ENCODE measurements at regions not wholly inside any gene's neighbourhood (a gene's known extent, or its start where the extent isn't known, plus 50 kb on each side); places are given as distances from the start of the nearest gene placed in this dataset.
"Not testable (repeated sequence)": the region's sequence is repeated elsewhere in the genome, so short reads cannot be mapped to it uniquely, and the experiment has no call there.

DNA sequence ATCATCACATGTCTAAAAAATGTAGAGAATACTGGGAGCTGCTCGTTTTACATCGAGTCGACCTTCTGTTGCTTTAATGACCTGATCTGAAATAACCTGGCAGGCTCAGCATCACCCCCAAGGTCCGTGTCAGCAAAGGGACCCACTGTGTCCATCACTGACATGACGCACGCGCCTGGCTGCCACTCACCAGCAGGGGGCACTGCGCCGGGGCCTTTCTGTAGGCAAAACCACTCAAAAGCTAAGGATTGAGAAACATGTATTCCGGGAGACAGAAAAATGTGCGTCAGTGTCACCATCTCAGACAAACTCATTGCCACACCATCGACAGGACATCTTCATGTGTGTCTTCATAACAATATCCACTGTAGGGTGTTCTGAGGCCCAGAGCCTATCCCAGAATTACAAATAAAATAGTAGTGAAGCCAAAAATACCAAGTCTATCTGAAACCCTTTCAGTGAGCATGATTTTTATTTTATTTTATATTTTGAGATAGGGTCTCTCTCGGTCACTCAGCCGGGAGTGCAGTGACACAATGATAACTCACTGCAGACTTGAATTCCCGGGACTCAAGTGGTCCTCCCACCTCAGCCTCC, 130.3 kb upstream of the LSM14A start:
- DNase-seq: peak; percentile 40 to 76

DNA sequence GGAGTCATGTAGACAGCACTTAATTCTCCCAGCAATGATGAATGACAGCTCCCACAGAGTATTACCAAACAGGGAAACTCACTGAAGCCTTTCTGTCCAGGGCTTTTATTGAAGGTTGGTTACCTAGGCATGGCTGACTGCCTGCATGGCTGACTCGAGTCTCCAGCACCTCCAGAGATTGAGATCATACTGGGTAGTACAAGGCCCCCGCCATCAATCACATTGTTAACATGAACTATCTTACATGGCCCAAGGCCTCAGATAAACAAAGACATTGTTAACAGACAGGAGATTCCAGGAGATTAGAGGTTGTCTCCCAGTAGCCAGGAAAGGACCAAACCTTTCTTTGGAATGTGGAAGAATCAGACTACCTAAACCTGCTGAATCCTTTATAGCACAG, 128.3 kb upstream of the LSM14A start:
- no peak for DNase-seq

DNA sequence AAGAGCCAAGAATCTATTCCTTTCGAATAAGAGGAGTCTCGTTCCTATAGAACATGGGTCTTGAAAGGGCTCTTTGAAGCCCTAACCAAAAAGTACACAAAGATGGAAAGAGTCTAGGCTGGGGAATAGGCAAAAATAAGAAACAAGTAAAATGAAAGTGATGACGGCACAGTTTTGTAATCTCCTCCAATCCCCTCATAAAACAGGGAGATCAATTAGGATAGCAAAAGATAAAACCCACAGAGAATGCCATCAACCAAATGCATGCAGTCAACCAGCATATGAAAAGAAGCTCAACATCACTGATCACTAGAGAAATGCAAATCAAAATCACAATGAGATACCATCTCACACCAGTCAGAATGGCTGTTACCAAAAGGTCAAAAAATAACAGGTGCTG, 122.4 kb upstream of the LSM14A start:
- DNase-seq: no peak

DNA sequence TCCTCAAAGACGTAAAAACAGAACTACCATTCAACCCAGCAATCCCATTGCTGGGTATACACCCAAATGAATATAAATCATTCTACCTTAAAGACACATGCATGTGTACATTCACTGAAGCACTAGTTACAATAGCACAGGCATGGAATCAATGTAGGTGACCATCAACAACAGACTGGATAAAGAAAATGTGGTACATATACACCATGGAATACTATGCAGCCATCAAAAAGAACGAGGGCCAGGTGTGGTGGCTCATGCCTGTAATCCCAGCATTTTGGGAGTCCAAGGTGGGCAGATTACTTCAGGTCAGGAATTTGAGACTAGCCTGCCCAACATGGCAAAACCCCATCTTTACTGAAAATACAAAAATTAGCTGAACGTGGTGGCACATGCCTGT, 121.9 kb upstream of the LSM14A start:
- DNase-seq: not testable (repeated sequence)

DNA sequence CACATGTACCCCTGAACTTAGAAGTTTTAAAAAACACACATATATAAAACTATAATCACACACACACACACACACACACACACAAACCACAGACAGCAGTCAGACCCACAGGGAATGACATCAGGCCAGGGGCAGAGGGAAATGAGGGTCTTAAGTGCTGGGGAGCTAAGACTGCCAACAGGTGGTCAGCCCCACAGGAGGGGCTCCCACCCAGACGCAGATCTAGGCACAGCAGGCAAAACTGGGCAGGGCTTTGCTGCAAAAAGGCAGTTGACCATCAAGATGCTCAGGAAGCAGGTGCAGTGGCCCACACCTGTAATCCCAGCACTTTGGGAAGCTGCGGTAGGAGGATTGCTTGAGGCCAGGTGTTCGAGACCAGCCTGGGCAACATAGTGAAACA, 121.0 kb upstream of the LSM14A start:
- no peak for DNase-seq

DNA sequence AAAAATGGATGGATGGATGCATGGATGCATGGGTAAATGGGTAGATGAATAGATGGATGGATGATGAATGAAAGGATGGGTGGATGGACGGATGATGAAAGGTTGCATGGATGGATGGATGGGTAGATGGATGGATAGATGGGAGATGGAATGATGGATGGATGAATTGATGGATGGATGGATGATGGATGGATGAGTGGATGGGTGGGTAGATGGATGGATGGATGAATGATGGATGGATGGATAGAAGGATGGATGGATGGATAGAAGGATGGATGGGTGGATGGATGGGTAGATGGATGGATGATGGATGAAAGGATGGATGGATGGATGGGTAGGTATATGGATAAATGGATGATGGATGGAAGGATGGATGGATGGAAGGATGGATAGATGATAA, 115.1 kb upstream of the LSM14A start:
- DNase-seq: no peak

DNA sequence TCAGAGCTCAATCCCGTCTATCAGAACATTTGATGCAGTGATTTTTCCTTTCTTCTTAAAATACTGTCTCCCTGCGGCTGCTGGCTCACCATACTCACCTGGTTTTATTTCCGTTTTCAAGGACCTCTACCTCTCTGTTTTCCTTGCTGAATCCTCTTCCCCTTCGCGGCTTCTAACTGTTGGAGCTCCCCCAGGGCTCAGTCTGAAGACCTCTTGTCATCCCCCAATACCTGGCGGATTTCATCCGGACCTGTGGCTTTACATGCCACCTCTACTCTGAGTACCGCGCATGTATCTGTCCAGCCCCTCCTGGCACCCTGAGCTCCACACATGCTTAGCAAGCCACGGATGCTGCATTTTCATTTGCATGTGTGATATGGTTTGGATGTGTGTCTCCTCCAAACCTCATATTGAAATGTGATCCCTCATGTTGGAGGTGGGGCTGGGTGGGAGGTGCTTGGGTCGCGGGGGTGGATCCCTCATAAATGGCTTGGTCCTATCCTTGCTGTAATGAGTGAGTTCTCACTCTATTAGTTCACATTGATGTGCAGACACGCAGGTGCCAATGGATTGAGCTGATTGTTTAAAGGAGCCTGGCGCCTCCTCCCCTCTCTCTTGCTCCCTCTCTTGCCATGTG, 106.2 kb upstream of the LSM14A start:
- DNase-seq: peak; percentile 71 to 80

DNA sequence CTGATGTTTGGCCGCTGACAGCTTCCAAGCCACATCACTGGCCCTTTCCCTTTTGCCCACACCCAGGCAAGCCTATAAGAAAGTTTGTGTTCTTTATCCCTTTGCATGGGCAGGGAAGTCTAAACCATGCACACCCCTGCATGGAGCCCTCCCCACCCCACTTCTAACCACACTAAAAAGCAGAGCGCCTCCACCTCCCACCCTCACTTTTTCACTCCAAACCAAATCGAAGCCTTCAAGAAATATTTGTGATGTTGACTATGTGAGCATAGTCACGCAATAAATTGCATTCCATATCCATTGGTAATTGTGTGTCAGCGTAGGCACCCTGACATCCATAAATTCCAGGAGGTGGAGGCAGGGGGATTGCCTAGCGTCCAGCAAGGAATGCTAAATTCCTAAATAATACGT, 104.4 kb upstream of the LSM14A start:
- no peak for DNase-seq

DNA sequence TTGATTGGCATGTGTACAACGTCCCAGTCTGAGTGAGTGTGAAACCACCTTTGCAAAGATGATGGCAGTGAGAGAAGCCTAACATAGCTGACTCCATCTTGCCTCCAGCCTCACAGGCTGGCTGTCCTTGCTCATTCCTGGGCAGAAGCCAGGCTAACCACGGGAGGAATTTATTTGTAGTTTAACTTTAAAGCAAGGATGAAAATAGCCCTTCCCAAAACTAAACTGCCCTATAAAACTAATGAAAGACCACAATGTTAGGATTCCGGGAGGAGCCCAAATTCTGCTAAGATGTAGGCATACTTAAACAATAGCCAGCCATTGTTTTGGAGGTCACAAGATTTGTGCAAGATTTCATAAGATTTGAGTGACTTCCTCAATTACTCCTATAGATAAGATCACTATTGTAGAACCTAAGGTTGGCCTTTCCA, 96.6 kb upstream of the LSM14A start:
- DNase-seq: no peak

DNA sequence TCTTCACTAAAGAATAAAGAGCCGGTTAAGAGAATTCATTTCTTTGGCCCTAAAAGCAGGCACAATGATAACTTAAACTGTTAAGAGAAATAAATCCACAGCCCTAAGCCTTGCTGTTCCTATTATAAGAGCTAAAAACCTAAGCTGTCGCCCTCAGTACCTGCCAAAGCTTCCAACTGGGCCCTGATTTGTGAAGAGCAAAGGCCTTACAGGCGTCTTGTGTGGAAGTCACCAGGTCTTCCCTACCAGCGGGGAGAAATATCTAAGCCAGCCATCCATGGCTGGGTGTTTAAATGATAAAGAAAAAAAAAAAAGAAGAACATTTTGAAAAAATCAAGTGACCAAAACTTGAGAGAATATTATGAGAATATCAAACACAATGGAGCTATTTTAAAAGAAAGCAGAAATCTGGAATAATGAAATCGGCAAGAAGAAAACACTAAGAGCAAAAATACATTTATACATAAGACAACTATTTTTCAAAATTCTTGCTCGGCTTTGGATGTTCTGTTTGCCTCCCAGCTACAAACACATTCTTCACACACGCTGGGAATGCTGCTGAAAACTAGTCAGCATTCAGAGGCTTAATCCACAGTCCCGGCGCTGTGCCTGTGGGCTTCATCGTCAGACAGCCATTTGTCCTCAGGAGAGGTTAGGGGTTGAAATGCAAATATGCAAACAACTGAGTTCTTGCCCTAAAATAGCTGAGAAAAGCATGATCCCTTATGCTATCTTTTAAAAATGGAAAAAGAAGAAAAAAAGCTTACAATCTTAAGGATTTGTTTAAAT, 89.8 kb upstream of the LSM14A start:
- no peak for DNase-seq

DNA sequence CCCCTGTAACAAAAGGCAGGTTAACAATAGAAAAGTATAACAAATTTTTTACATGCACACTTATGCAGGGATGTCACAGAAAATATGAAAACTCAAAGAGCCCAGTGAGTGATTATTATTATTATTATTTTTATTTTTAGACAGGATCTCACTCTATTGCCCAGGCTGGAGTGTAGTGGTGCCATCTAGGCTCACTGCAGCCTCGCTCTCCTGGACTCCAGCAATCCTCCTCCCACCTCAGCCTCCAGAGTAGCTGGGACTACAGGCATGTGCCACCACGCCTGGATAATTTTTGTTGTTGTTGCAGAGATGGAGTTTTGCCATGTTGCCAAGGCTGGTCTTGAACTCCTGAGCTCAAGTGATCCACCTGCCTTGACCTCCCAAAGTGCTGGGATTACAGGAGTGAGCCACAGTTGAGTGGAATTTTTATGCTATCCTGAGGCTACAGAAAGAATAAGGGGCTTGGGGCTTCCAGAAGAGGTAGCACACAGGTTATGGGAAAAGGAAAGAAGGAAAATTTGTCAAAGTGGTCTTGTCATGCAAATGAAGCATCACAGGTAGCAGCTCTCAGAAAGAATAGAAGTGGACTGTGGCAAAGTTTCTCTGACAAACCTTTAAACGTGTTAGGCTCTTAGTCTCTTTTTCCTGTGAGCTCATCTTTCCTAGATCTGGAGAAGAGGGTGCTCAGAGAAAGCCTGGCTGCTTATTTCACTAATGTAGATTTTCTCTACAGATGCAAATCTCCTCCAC, 87.7 kb upstream of the LSM14A start:
- no peak for DNase-seq

DNA sequence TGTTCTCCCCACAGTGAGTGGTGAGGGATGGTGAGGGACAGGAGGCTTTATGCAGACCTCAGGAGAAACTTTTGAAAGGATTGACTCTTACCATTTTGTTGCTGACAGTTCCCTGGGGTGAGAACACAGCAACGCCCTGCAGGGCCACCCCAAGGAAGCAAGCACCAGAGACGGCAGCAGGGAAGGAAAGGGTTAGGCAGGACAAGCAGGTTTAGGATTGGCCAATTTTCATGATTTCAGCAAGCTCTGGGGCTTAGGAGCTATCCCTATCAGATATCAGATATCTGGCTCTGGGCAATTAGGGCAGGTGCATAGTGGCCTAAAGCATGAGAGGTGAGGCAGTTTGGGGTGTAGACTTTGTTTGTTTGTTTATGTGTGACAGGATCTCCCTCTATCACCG, 87.0 kb upstream of the LSM14A start:
- DNase-seq: no peak

DNA sequence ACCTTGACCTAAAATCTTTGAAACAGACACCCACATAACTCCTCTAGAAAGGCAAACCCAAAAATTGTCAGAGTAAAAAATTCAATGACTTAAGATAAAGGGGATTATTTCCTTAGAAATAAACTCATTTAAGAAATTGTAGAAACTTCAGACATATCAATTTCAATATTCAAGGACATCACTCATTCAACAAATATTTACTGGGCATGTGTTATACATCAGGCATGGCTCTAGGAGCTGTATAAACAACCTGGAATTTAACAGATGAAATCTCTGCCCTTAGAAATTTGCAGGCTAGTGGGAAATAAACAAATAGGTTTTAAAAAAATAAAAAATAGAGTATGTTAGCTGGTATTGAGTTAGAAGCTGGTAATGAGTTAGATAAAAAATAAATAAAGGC, 84.0 kb upstream of the LSM14A start:
- no peak for DNase-seq

DNA sequence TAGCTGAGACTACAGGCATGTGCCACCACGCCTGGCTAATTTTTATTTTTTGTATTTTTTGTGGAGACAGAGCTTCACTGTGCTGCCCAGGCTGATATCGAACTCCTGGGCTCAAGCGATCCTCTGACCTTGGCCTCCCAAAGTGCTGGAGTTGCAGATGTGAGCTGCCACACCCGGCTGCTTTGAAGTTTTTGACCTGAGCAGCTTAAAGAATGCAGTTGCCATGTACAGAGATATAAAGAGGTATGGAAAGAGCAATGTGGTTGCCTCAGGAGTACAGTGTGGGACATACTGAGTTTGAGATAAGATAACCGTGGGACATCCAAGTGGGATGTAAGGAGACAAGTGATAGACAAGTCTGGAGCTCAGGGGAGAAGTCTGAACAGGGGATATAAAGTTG, 82.7 kb upstream of the LSM14A start:
- DNase-seq: no peak

DNA sequence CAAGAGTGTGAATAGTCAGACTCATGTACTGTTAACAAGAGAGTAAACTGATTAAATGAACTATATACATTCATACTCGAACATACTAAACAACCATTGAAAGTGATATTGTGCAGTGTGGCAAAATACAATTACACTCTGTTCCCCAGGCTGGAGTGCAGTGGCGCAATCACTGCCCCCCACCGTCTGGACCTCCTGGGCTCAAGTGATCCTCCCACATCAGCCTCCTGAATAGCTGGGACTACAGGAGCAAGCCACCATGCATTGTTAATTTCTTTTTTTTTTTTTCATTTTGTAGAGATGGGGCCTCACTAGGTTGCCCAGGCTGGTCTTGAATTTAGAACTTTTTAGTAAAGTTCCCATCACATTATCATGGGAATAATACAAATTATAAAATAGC, 77.3 kb upstream of the LSM14A start:
- no peak for DNase-seq

DNA sequence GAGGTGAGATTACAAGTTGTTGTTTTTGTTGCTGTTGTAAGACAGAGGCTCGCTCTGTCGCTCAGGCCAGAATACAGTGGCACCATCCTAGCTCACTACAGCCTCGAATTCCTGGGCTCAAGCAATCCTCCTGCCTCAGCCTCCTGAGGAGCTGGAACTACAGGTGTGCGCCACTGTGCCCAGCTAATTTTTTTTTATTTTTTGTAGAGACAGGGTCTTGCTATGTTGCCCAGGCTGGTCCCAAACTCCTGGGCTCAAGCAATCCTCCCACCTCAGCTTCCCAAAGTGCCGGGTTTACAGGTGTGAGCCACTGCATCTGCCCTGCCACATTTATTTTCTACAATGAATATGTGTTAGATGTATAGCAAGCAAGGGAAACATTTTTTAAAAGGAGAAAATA, 76.9 kb upstream of the LSM14A start:
- not testable (repeated sequence) for DNase-seq

DNA sequence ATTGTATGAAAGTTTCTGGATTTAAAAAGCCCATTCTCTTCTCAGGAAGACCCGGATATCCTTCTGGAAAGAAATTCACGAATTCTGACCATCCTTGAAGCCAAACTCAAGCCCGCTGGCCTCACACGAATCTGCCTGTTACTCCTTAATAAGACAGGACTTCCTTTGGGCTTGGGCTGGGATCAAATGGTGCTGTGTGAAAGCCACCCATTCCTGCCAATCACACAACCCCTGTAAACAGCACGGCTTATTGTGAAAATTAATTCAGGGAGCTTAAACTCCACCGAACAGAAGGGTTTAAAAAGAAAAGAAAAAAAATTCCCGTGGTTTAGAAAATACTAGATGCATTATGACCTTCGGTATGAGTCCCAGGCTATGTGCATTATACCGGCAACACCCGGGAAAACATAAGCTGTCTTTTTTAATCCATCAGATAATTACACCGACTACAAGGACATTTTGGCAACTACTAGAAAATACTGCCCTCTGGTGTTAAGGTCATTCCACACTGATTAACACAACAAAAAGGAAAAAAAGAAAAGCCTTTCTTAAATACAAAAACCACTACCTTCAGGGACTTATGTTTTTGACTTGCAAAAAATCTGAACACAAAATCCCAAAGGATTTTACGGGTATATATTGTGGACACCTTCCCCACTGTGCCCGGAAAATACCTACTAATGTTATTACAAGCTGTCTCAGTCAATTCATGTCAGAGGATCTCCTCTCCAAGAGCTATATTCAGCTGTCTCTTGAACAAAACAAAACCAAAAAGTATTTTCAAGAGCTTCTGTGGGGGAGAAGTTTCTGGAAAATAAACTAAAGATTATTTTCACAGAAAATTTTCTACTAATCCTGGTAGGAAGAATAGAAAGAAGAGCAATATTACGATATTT, 76.0 kb upstream of the LSM14A start:
- DNase-seq: peak; percentile 70 to 90

DNA sequence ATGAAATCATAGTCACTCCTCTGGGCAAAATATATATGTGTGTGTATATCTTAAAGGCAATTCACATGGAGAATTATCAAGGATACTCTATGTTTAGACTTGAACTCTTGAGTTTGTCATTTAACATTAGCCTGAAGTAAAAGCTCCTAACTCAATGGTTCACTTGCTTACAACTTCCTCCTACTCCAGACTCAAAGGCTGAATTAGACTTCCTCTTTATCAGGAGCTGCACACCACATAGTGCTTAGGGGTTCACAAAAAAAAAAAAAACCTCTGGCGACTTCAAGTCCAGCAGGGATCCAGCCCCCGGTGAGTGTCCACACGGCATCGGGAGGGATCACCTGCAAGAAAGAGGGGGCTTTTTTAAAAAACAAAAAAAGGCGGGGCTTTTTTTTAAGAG, 68.2 kb upstream of the LSM14A start:
- no peak for DNase-seq

DNA sequence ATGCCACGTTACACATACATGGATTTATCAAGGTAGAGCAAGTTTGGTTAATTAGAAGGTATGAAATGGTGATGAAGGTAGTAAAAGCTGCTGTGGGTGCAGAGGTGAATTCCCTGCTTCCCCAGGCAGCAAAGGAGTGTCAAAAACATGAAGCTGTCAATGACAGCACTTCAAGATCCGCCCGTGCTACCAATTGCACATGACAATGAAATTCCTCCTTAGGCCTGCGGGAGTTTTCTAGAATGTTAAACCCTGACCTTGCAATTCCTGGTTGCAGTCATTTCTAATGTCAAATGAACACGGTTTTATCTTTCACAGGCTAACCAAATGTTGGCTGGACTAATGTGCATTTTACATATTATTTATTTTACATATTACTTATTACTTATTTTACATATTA, 67.7 kb upstream of the LSM14A start:
- no peak for DNase-seq

DNA sequence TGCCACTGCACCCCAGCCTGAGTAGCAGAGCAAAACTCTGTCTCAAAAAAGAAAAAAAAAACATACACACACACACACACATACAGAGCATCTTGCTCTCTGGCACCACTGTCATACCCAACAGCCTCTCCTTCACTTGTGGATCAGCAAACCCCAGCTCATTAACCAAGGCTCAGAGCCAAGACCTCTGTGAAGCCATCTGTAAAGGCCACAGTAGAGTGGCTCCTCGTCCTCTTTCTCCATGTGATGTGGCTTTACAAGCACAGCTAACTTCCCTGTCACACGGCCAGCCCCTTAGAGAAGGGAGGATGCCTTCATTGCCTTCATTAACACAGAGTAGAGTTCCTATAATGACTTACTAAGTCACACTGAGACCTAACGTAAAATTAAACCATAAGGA, 62.7 kb upstream of the LSM14A start:
- no peak for DNase-seq

DNA sequence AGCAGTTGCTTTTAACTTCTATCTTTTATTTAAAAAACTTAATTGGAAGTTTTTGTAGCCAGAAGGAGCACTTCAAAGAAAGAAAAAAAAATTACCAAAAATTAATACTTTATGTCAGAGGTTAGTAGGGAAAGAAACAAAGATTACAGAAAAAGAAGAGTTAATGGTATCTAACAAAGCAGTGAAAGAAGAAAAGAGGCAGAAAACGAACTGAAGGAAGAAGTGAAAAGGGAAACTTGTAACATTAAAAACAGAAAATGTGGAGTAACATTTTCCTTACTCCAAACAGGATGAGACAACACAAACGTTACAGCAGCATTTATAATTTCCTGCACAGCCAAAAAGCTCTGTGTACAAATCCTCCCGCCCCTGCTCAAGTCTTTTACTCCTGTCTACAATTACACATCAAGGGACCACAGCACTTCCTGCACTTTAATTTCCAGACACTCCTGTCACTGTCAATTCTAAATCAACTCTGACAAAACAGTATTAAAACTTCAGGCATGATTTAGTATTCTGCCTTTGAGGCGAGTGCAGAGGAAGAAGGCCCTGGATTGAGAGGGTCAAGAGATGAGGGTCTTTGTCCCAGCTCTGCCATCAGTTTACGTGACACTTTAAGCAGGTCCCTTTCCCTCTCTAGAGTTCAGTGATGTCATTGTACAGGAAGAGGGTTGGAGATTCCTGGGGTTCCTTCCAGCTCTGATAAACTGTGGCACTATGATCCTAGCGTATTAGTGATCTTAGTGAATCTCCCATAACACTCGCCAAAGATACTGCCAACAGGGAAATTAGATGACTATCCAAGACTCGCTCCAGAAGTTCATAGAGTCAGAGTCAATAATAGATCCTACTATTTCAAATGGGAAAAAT, 53.2 kb upstream of the LSM14A start:
- no peak for DNase-seq

DNA sequence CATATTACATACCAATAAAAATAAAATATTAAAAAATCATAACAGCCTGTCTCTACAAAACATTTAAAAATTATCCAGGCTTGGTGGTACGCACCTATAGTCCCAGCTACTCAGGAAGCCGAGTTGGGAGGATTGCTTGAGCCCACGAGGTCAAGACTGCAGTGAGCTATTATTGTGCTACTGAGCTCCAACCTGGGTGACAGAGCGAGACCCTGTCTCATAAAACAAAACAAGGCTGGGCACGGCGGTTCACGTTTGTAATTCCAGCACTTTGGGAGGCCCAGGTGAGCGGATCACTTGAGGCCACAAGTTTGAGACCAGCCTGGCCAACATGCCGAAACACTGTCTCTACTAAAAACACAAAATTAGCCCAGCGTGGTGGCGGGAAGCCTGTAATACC, 52.2 kb upstream of the LSM14A start:
- DNase-seq: no peak

All from NCI-H526 (cell line).